Activated naive CD8-positive, alpha-beta T cell treated with anti-CD3 and anti-CD28 coated beads, Interleukin-2, amount 50 U/mL, for 24 hours (primary cell): ENCODE measurements at regions not wholly inside any gene's neighbourhood (a gene's known extent, or its start where the extent isn't known, plus 50 kb on each side); places are given as distances from the start of the nearest gene placed in this dataset.
"Not testable (repeated sequence)": the region's sequence is repeated elsewhere in the genome, so short reads cannot be mapped to it uniquely, and the experiment has no call there.

ENCODE experiments used
- ATAC-seq: fragments of 150-1000 bp; cut with Tn5 transposase; one replicate; pipeline ENCODE4 v1.10.0; 2021
- DNase-seq: peaks from one replicate; pipeline ENCODE4 v3.0.0; 2021
- H3K27ac Mint-ChIP-seq: one replicate; pipeline ENCODE4 v1.8.0; 2021; ENCODE audit warnings: mild to moderate bottlenecking, mixed read lengths
- H3K27me3 Mint-ChIP-seq: one replicate; pipeline ENCODE4 v1.8.0; 2021; ENCODE audit warnings: mixed read lengths
- H3K36me3 Mint-ChIP-seq: one replicate; pipeline ENCODE4 v1.8.0; 2021; ENCODE audit warnings: low read depth, mixed read lengths
- H3K4me1 Mint-ChIP-seq: one replicate; pipeline ENCODE4 v1.8.0; 2021; ENCODE audit warnings: mixed read lengths
- H3K4me3 Mint-ChIP-seq: one replicate; pipeline ENCODE4 v1.8.0; 2021; ENCODE audit warnings: mild to moderate bottlenecking, moderate library complexity, mixed read lengths
- H3K9me3 Mint-ChIP-seq: one replicate; pipeline ENCODE4 v1.8.0; 2021; ENCODE audit warnings: mixed read lengths

- H3K27ac Mint-ChIP-seq, result no peak overlapping the region
- no peak overlapping the region for H3K4me3 Mint-ChIP-seq
- H3K4me1 Mint-ChIP-seq, result no peaks in the 10 kb centered on the region
- DNase-seq (no peak), ATAC-seq (no peak)
- peaks cover 20% of the 10 kb centered on the region for H3K27me3 Mint-ChIP-seq
- no peaks in the 10 kb centered on the region for H3K9me3 Mint-ChIP-seq
- H3K36me3 Mint-ChIP-seq, result no peaks in the 10 kb centered on the region
These were observed 75.6 kb upstream of the SRD5A3 start for GRCh38 chr4:55270481-55270880.

DNA sequence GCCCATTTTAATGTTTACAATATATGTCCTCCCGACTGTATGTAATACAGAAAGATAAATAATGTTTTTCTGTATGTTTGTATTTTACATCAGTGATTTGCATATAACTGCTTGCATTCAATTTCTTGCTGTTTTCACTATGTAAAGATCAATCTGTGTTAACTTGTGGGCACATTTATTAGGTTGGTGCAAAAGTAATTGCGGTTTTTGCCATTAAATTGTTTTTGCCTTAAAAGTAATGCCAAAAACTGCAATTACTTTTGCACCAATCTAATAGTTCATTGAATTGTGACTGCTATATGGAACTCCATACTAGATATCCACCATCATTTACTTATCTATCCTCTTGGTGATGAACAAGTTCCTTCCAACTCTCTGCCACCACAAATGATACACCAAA, 73.9 kb upstream of the SRD5A3 start:
- no peaks in the 10 kb centered on the region for H3K4me1 Mint-ChIP-seq
- H3K4me3 Mint-ChIP-seq, result no peak overlapping the region
- H3K9me3 Mint-ChIP-seq, result no peaks in the 10 kb centered on the region
- H3K36me3 Mint-ChIP-seq, result no peaks in the 10 kb centered on the region
- peaks cover 19% of the 10 kb centered on the region for H3K27me3 Mint-ChIP-seq
- ATAC-seq (no peak), DNase-seq (no peak)
- H3K27ac Mint-ChIP-seq, result no peak overlapping the region

DNA sequence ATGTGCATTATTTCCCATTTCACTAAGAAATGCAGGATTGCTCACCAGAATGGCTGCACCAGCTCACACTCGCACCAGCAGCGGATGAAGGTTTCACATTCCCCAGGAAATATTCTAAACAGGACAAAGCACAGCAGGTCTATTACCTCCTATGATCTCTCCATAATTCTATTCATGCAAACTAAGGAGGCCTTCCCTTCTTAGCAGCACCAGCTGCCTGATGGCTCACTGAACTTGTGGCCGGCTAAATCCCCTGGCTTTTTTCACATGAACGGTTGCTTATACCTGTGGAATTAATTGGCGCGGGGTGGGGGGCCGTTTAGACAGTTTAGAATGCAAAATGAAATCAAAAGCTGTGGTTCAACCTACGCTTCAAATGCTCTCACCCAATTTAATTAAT, 73.5 kb upstream of the SRD5A3 start:
- Mint-ChIP-seq H3K4me3 (no peak overlapping the region), H3K27ac (no peak overlapping the region), H3K36me3 (no peaks in the 10 kb centered on the region), H3K4me1 (no peaks in the 10 kb centered on the region), H3K9me3 (no peaks in the 10 kb centered on the region), H3K27me3 (peaks cover 19% of the 10 kb centered on the region)
- ATAC-seq (no peak), DNase-seq (no peak)

DNA sequence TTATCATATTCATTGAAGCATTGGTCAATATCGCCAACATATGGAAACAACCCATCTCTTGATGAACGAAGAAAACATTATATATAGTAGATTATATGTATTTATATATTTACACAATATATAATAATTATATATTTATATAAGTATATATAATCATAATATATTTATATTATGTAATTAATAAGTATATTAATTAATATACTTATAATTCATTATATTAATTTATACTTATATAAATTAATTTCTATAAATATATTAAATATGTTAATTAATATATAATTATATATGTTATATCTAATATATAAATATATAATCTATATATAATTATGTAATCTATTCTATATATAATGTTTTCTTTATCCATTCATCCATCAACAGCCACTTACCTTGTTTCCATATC, 69.0 kb upstream of the SRD5A3 start:
- DNase-seq, result no peak
- no peak for ATAC-seq
- Mint-ChIP-seq H3K4me3 (no peak overlapping the region), H3K36me3 (no peaks in the 10 kb centered on the region), H3K9me3 (peaks cover 4% of the 10 kb centered on the region), H3K27me3 (peaks cover 8% of the 10 kb centered on the region), H3K4me1 (no peaks in the 10 kb centered on the region), H3K27ac (no peak overlapping the region)

- no peaks in the 10 kb centered on the region for H3K36me3 Mint-ChIP-seq
- peaks cover 14% of the 10 kb centered on the region for H3K9me3 Mint-ChIP-seq
- peaks cover 7% of the 10 kb centered on the region for H3K27me3 Mint-ChIP-seq
- H3K4me1 Mint-ChIP-seq, result no peaks in the 10 kb centered on the region
- H3K4me3 Mint-ChIP-seq, result no peak overlapping the region
- no peak for DNase-seq
- no peak overlapping the region for H3K27ac Mint-ChIP-seq
- ATAC-seq, result no peak
These were observed 67.7 kb upstream of the SRD5A3 start for GRCh38 chr4:55278316-55278715.

DNA sequence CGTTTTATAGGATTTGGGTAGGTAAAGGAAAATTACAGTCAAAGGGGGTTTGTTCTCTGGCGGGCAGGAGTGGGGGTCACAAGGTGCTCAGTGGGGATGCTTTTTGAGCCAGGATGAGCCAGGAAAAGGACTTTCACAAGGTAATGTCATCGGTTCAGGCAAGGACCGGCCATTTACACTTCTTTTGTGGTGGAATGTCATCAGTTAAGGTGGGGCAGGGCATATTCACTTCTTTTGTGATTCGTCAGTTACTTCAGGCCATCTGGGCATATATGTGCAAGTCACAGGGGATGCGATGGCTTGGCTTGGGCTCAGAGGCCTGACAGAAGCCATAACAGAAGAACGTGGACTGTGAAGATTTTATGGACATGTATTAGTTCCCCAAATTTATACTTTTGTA, 65.6 kb upstream of the SRD5A3 start:
- not testable (repeated sequence) for H3K36me3 Mint-ChIP-seq, H3K27ac Mint-ChIP-seq, H3K27me3 Mint-ChIP-seq, H3K4me3 Mint-ChIP-seq, H3K4me1 Mint-ChIP-seq, ATAC-seq, DNase-seq
- peaks cover 29% of the 10 kb centered on the region for H3K9me3 Mint-ChIP-seq

DNA sequence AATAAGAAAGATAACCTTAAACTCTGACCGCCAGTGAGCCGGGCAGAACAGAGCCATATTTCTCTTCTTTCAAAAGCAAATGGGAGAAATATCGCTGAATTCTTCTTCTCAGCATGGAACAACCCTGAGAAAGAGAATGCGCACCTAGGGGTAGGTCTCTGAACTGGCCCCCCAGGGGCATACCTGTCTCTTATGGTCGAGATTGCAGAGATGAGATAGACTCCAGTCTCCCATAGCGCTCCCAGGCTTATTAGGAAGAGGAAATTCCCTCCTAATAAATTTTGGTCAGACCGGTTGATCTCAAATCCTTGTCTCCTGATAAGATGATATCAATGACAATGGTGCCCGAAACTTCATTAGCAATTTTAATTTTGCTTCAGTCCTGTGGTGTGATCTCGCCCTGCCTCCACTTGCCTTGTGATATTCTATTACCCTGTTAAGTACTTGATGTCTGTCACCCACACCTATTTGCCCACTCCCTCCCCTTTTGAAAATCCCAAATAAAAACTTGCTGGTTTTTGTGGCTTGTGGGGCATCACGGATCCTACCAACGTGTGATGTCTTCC, 64.8 kb upstream of the SRD5A3 start:
- not testable (repeated sequence) for H3K27ac Mint-ChIP-seq, H3K27me3 Mint-ChIP-seq, H3K4me3 Mint-ChIP-seq, H3K4me1 Mint-ChIP-seq, H3K36me3 Mint-ChIP-seq, ATAC-seq, DNase-seq
- peaks cover 34% of the 10 kb centered on the region for H3K9me3 Mint-ChIP-seq

DNA sequence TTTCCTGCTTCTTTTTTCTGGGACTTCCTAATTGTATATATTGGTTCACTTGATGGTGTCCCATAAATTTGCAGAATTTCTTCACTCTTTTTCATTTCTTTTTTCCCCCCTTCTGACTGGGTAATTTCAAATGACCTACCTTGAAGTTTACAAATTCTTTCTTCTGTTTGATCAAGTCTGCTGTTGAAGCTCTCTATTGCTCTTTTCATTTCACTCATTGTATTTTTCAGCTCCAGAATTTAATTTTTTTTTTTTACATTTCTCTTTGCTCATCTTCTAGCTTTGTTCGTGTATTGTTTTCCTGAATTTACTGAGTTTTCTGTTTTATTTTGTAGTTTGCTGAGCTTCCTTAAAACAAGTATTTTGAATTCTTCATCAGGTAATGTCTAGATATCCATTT, 61.7 kb upstream of the SRD5A3 start:
- H3K9me3 Mint-ChIP-seq, result peaks cover 34% of the 10 kb centered on the region
- H3K4me3 Mint-ChIP-seq, result no peak overlapping the region

GRCh38 chr4:55291227-55291640, 54.8 kb upstream of the SRD5A3 start:
- H3K4me3 Mint-ChIP-seq, result no peak overlapping the region
- no peak for DNase-seq
- no peaks in the 10 kb centered on the region for H3K4me1 Mint-ChIP-seq
- H3K36me3 Mint-ChIP-seq, result no peaks in the 10 kb centered on the region
- no peak for ATAC-seq
- H3K9me3 Mint-ChIP-seq, result no peaks in the 10 kb centered on the region
- H3K27ac Mint-ChIP-seq, result no peak overlapping the region
- H3K27me3 Mint-ChIP-seq, result no peaks in the 10 kb centered on the region

More for the DNA sequence above, 61.7 kb upstream of the SRD5A3 start:
- ATAC-seq (no peak), DNase-seq (no peak)
- Mint-ChIP-seq H3K36me3 (no peaks in the 10 kb centered on the region), H3K27ac (no peak overlapping the region), H3K4me1 (no peaks in the 10 kb centered on the region), H3K27me3 (peaks cover 6% of the 10 kb centered on the region)

GRCh38 chr4:55296096-55296495, 49.9 kb upstream of the SRD5A3 start:
- DNase-seq (no peak), ATAC-seq (no peak)
- Mint-ChIP-seq H3K4me1 (no peaks in the 10 kb centered on the region), H3K9me3 (no peaks in the 10 kb centered on the region), H3K27me3 (peaks cover 13% of the 10 kb centered on the region), H3K36me3 (no peaks in the 10 kb centered on the region), H3K27ac (no peak overlapping the region), H3K4me3 (no peak overlapping the region)
